ENCODE measurements at regions not wholly inside any gene's neighbourhood (a gene's known extent, or its start where the extent isn't known, plus 50 kb on each side); places are given as distances from the start of the nearest gene placed in this dataset.
"Not testable (repeated sequence)": the region's sequence is repeated elsewhere in the genome, so short reads cannot be mapped to it uniquely, and the experiment has no call there.

DNA sequence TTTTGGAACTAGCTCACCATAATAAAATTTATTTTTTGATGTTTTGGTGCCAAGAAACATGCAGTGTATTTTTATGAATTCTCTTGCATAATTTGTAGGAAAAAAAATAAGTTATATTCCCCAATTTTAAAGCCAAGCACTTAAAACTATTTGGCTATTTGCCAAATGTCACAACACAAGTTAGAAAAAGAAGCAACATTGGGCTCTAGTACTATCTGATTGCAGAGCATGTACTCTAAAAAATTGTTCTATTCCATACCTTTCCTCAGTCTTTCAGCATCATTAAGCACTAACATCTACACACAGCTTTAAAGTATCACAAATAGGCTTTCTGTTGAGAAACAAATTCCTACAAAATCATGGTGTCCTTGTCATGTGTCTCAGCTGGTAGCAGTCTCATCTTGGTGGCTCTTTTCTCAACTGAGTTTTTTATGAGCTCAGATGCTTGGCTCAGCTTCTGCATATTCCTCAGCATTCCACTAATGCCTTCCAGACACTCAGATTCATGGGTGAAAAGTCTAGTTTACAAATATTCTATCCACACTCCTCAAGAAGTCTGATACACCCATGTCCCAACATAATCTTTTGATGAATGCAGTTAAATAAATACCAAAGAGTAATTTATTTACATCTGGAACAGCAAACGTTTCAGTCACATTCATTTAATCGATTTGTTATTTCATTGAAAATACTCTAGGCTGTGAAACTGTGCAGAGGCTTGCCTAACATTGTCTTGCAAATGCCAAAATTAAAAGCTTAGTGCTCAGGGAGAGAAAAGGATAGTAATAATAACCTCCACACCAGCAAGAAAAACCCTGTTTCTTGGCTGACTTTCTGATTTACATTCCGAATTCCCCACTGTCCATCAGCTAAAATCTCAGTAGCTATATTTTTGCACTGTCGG, 2209.9 kb downstream of the PCDH7 start:
- no peak overlapping the region for H3K27ac ChIP-seq
- no peaks in the 10 kb centered on the region for H3K9me3 ChIP-seq
- intact Hi-C loops (cut with DNase I; ENCODE audit: low total_unique reads), result no loop called here
- no peaks in the 10 kb centered on the region for H3K4me1 ChIP-seq
- H3K36me3 ChIP-seq, result no peaks in the 10 kb centered on the region
- H3K27me3 ChIP-seq, result no peaks in the 10 kb centered on the region
- no peak overlapping the region for H3K4me3 ChIP-seq
- DNase-seq (ENCODE audit: low spot score in 2 of 2), result no peak
- TF ChIP-seq, protein P1, sequence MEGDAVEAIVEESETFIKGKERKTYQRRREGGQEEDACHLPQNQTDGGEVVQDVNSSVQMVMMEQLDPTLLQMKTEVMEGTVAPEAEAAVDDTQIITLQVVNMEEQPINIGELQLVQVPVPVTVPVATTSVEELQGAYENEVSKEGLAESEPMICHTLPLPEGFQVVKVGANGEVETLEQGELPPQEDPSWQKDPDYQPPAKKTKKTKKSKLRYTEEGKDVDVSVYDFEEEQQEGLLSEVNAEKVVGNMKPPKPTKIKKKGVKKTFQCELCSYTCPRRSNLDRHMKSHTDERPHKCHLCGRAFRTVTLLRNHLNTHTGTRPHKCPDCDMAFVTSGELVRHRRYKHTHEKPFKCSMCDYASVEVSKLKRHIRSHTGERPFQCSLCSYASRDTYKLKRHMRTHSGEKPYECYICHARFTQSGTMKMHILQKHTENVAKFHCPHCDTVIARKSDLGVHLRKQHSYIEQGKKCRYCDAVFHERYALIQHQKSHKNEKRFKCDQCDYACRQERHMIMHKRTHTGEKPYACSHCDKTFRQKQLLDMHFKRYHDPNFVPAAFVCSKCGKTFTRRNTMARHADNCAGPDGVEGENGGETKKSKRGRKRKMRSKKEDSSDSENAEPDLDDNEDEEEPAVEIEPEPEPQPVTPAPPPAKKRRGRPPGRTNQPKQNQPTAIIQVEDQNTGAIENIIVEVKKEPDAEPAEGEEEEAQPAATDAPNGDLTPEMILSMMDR (IDR thresholded peaks at IDR 0.05), result no peak
- TF ChIP-seq POLR2AphosphoS5 (IDR thresholded peaks at IDR 0.05), result no peak
- no peak for TF ChIP-seq POLR2A (IDR thresholded peaks at IDR 0.05)

- Histone ChIP-seq H3K4me1 (no peaks in the 10 kb centered on the region), H3K27me3 (no peaks in the 10 kb centered on the region), H3K27ac (no peak overlapping the region), H3K9me3 (no peaks in the 10 kb centered on the region), H3K36me3 (no peaks in the 10 kb centered on the region), H3K4me3 (no peak overlapping the region)
- DNase-seq (ENCODE audit: low spot score in 2 of 2), result no peak
- intact Hi-C loops (cut with DNase I; ENCODE audit: low total_unique reads), result no loop called here
- TF ChIP-seq POLR2AphosphoS5 (IDR thresholded peaks at IDR 0.05), result no peak
- TF ChIP-seq, protein P1 (IDR thresholded peaks at IDR 0.05), result no peak
- TF ChIP-seq POLR2A (IDR thresholded peaks at IDR 0.05), result no peak
Measured at GRCh38 chr4:32930700-32931099, 2210.5 kb downstream of the PCDH7 start.

GRCh38 chr4:32931475-32931874, 2211.3 kb downstream of the PCDH7 start:
- H3K4me3 ChIP-seq, result no peak overlapping the region
- intact Hi-C loops (cut with DNase I; ENCODE audit: low total_unique reads), result no loop called here

GRCh38 chr4:32932156-32932555, 2212.0 kb downstream of the PCDH7 start:
- Histone ChIP-seq H3K36me3 (no peaks in the 10 kb centered on the region), H3K9me3 (no peaks in the 10 kb centered on the region), H3K27me3 (no peaks in the 10 kb centered on the region), H3K4me3 (no peak overlapping the region), H3K27ac (no peak overlapping the region), H3K4me1 (no peaks in the 10 kb centered on the region)
- no peak for TF ChIP-seq POLR2AphosphoS5 (IDR thresholded peaks at IDR 0.05)
- TF ChIP-seq POLR2A (IDR thresholded peaks at IDR 0.05), result no peak
- DNase-seq (ENCODE audit: low spot score in 2 of 2), result no peak
- intact Hi-C loops (cut with DNase I; ENCODE audit: low total_unique reads), result no loop called here

More at GRCh38 chr4:32931475-32931874, 2211.3 kb downstream of the PCDH7 start:
- H3K4me1 ChIP-seq, result no peaks in the 10 kb centered on the region
- no peaks in the 10 kb centered on the region for H3K9me3 ChIP-seq
- no peaks in the 10 kb centered on the region for H3K36me3 ChIP-seq
- DNase-seq (ENCODE audit: low spot score in 2 of 2), result no peak
- H3K27me3 ChIP-seq, result no peaks in the 10 kb centered on the region
- TF ChIP-seq POLR2AphosphoS5 (IDR thresholded peaks at IDR 0.05) (no peak), POLR2A (IDR thresholded peaks at IDR 0.05) (no peak)
- TF ChIP-seq, protein P1 (IDR thresholded peaks at IDR 0.05), result no peak
- H3K27ac ChIP-seq, result no peak overlapping the region

GRCh38 chr4:32939222-32939621, 2219.1 kb downstream of the PCDH7 start:
- H3K27me3 ChIP-seq; H3K4me1 ChIP-seq; intact Hi-C loops (cut with DNase I; ENCODE audit: low total_unique reads); H3K4me3 ChIP-seq; DNase-seq (ENCODE audit: low spot score in 2 of 2); H3K36me3 ChIP-seq; H3K27ac ChIP-seq: not testable (repeated sequence)
- H3K9me3 ChIP-seq, result peaks cover 2 to 12% of the 10 kb centered on the region in 2 donors

DNA sequence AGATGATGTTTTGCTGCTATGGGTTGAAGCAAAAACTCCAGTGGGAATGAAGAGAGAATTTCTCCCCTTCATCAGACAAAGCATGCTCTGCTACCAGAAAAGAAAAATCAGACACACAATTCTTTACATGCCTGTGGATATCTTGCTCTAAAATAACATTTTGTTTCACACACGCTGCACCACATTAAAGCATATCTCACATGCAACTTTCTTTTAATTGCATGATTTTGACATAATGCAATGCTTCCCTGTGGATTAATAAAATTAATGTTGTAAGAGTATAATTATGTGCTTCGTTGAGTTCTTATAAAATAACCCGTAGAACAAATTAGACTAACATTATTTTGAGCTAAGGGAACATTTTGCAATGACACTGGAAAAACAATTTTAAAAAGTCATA, 2230.7 kb downstream of the PCDH7 start:
- Histone ChIP-seq H3K4me3 (no peak overlapping the region), H3K9me3 (no peaks in the 10 kb centered on the region), H3K27me3 (no peaks in the 10 kb centered on the region), H3K4me1 (no peaks in the 10 kb centered on the region), H3K36me3 (no peaks in the 10 kb centered on the region), H3K27ac (no peak overlapping the region)
- intact Hi-C loops (cut with DNase I; ENCODE audit: low total_unique reads), result no loop called here
- TF ChIP-seq POLR2AphosphoS5 (IDR thresholded peaks at IDR 0.05) (no peak), POLR2A (IDR thresholded peaks at IDR 0.05) (no peak)
- TF ChIP-seq, protein P1 (IDR thresholded peaks at IDR 0.05), result no peak
- no peak for DNase-seq (ENCODE audit: low spot score in 2 of 2)
